Transverse colon (tissue), 4 donors: ENCODE measurements at regions not wholly inside any gene's neighbourhood (a gene's known extent, or its start where the extent isn't known, plus 50 kb on each side); places are given as distances from the start of the nearest gene placed in this dataset.

ENCODE experiments used
- DNase-seq: peaks from one replicate; pipeline ENCODE4 v3.0.0-alpha.2; 2019
- H3K27ac ChIP-seq, 4 donors: fragments of 200-600 bp; sonication (generic); 2 replicates each; pipeline ENCODE4 v1.5.1; 2016 to 2018; ENCODE audit warnings: inconsistent platforms in 4 of 4
- H3K27me3 ChIP-seq: fragments of 200-600 bp; sonication (generic); 2 replicates; pipeline ENCODE4 v1.5.1; 2017; ENCODE audit warnings: inconsistent platforms
- H3K36me3 ChIP-seq, 4 donors: fragments of 200-600 bp; sonication (generic); 2 replicates each; pipeline ENCODE4 v1.5.1; 2017 to 2019; ENCODE audit warnings: inconsistent platforms in 4 of 4
- H3K4me1 ChIP-seq, 4 donors: fragments of 200-600 bp; sonication (generic); 2 replicates each; pipeline ENCODE4 v1.5.1; 2017 to 2020; ENCODE audit warnings: inconsistent platforms in 4 of 4
- H3K4me3 ChIP-seq, 4 donors: fragments of 200-600 bp; sonication (generic); 1 replicate in 1 of 4; 2 replicates in 3 of 4; pipeline versions ENCODE4 v1.5.1 to v1.6.1; 2017 to 2019; ENCODE audit warnings: inconsistent platforms in 4 of 4
- H3K9me3 ChIP-seq, 2 donors: fragments of 200-600 bp; sonication (generic); 2 replicates each; pipeline ENCODE4 v1.5.1; 2017 to 2019; ENCODE audit warnings: inconsistent platforms in 2 of 2
- EP300 ChIP-seq: sonication (generic); formaldehyde crosslinking; IDR thresholded peaks from one replicate; pipeline ENCODE4 v1.6.1; 2017; ENCODE audit warnings: antibody characterized with exemption, low read depth
- POLR2A ChIP-seq: fragments of 450-650 bp; IDR thresholded peaks from one replicate; pipeline ENCODE4 v1.6.1; 2016; ENCODE audit warnings: antibody characterized with exemption, mild to moderate bottlenecking, moderate library complexity
- POLR2AphosphoS5 ChIP-seq, 3 donors: sonication (generic); formaldehyde crosslinking; IDR thresholded peaks; one replicate each; pipeline ENCODE4 v1.6.1; 2016; ENCODE audit warnings: antibody characterized with exemption in 3 of 3
- WGBS, 2 donors: methylation state at CpG; one replicate each; pipeline ENCODE4 v1.1.5; 2018; ENCODE audit warnings: low coverage in 1 of 2; 5-methylcytosine and 5-hydroxymethylcytosine counted together
- in situ Hi-C, 4 donors: fragments of 200-750 bp; cut with MboI; loops; one replicate each; pipeline versions ENCODE4 v1.15.0 to v1.15.1; 2017; ENCODE audit warnings: low sequenced_read_pairs in 3 of 4, low pct_ligation_motif_present in 1 of 4, low pct_unique_long_range_greater_than_20kb in 1 of 4
- intact Hi-C: fragments of 100-400 bp; cut with DNase I; formaldehyde crosslinking; loops from one replicate; pipeline ENCODE4 v1.15.1; 2023; ENCODE audit warnings: low total_unique reads
- TF ChIP-seq, protein P1 (sequence below), 5 experiments: fragments of 200-600 bp in 3 of 5; fragments of 450-650 bp in 2 of 5; sonication (generic) in 3 of 5; IDR thresholded peaks; 1 replicate in 2 of 5; 2 replicates in 3 of 5; pipeline ENCODE4 v1.5.1; 2016 to 2017; ENCODE audit warnings: antibody characterized with exemption in 5 of 5, inconsistent platforms in 3 of 5, mild to moderate bottlenecking in 2 of 5, moderate library complexity in 1 of 5

GRCh38 chr1:79845936-79846335, 839.4 kb upstream of the ADGRL4 start:
- DNase-seq: no peak
- H3K4me3 ChIP-seq: no peak overlapping the region
- TF ChIP-seq POLR2AphosphoS5 (IDR thresholded peaks at IDR 0.05) (no peak), POLR2A (no peak), EP300 (no peak)
- TF ChIP-seq, protein P1, sequence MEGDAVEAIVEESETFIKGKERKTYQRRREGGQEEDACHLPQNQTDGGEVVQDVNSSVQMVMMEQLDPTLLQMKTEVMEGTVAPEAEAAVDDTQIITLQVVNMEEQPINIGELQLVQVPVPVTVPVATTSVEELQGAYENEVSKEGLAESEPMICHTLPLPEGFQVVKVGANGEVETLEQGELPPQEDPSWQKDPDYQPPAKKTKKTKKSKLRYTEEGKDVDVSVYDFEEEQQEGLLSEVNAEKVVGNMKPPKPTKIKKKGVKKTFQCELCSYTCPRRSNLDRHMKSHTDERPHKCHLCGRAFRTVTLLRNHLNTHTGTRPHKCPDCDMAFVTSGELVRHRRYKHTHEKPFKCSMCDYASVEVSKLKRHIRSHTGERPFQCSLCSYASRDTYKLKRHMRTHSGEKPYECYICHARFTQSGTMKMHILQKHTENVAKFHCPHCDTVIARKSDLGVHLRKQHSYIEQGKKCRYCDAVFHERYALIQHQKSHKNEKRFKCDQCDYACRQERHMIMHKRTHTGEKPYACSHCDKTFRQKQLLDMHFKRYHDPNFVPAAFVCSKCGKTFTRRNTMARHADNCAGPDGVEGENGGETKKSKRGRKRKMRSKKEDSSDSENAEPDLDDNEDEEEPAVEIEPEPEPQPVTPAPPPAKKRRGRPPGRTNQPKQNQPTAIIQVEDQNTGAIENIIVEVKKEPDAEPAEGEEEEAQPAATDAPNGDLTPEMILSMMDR (IDR thresholded peaks at IDR 0.05): no peak
- no peaks in the 10 kb centered on the region for H3K9me3 ChIP-seq
- no peaks in the 10 kb centered on the region for H3K36me3 ChIP-seq
- no peaks in the 10 kb centered on the region for H3K4me1 ChIP-seq
- intact Hi-C loops (no loop called here), in situ Hi-C loops (no loop called here)
- H3K27ac ChIP-seq: no peak overlapping the region
- 79 to 83% methylated on average over 1 of the region's 1 CpG for WGBS, 2 donors
- H3K27me3 ChIP-seq: no peaks in the 10 kb centered on the region

DNA sequence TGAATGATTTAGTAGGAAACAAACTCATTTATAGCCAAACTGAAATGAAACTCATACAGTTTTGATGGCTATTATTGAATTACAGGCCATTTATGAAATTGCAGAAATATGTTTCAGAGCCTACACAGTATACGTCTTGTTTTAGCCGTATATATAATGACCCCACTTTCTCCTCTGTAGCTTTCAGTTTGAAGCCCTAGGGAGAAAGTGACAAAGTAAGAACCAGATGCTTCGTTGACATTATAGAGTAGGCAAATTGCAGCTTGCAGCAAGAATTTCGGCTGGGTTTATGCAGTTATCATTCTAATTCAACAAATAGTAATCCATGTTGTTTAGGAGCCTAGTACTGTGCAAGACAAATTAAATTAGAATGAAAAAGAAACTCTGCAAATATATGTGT, 836.3 kb upstream of the ADGRL4 start:
- in situ Hi-C loops (no loop called here), intact Hi-C loops (no loop called here)
- Histone ChIP-seq H3K27me3 (no peaks in the 10 kb centered on the region), H3K4me1 (no peaks in the 10 kb centered on the region), H3K36me3 (no peaks in the 10 kb centered on the region), H3K27ac (no peak overlapping the region), H3K4me3 (no peak overlapping the region), H3K9me3 (no peaks in the 10 kb centered on the region)
- 75 to 82% methylated on average over 4 of the region's 4 CpGs for WGBS, 2 donors
- TF ChIP-seq EP300 (no peak), POLR2A (no peak), POLR2AphosphoS5 (IDR thresholded peaks at IDR 0.05) (no peak)
- TF ChIP-seq, protein P1 (IDR thresholded peaks at IDR 0.05): no peak
- no peak for DNase-seq

DNA sequence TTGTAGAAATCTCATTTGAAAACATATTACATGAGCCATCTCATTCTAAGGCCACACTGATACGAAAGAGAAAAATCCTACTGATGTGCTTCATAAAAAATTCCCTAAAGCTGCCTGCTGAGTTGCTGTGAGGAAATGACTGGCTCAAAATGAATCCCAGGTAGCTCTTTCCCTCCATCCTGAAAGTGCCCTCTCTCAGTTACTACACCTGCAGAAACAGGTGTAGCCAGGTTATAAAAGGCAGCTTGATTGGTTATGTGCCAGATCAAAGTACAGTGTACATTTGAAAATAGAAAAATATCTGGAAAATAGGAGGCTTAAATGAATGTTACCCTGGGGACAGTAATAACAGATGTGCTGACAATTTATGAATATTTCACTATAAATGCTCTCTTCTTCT, 833.4 kb upstream of the ADGRL4 start:
- Histone ChIP-seq H3K4me3 (no peak overlapping the region), H3K27ac (no peak overlapping the region), H3K9me3 (no peaks in the 10 kb centered on the region), H3K36me3 (no peaks in the 10 kb centered on the region), H3K4me1 (no peaks in the 10 kb centered on the region), H3K27me3 (no peaks in the 10 kb centered on the region)
- 50 to 53% methylated on average over 1 of the region's 1 CpG for WGBS, 2 donors
- DNase-seq: no peak
- intact Hi-C loops (no loop called here), in situ Hi-C loops (no loop called here)
- TF ChIP-seq POLR2A (no peak), POLR2AphosphoS5 (IDR thresholded peaks at IDR 0.05) (no peak), EP300 (no peak)
- TF ChIP-seq, protein P1 (IDR thresholded peaks at IDR 0.05): no peak

DNA sequence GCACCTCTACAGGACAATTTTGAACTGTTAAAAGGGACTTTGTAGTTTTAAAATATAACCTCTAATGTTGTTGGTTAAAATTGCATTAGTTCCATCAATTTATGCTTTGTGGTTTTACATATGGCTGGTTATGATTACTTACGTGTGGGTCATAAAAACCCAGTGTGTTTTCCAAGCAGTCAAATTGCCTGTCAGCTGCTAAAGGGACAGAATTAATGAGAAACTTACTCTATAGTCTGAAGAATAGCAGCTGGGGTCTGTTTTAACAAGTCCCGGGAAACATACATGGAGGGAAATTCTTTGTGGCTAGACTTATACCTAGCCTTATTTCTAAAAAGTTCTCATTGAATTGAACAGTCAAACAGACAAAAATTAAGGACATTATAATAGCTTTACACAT, 820.9 kb upstream of the ADGRL4 start:
- 45% methylated on average over 2 of the region's 2 CpGs for WGBS, 2 donors

More for the DNA sequence above, 820.9 kb upstream of the ADGRL4 start:
- Histone ChIP-seq H3K27ac (no peak overlapping the region), H3K4me3 (no peak overlapping the region), H3K27me3 (no peaks in the 10 kb centered on the region), H3K4me1 (no peaks in the 10 kb centered on the region), H3K9me3 (no peaks in the 10 kb centered on the region), H3K36me3 (no peaks in the 10 kb centered on the region)
- in situ Hi-C loops (no loop called here), intact Hi-C loops (no loop called here)
- TF ChIP-seq EP300: no peak
- TF ChIP-seq, protein P1 (IDR thresholded peaks at IDR 0.05): no peak
- no peak for DNase-seq
